ENCODE measurements at regions not wholly inside any gene's neighbourhood (a gene's known extent, or its start where the extent isn't known, plus 50 kb on each side); places are given as distances from the start of the nearest gene placed in this dataset.

GRCh38 chr16:85984947-85985451 lies 86.0 kb downstream of the IRF8 start:
- H3K4me3 ChIP-seq (ENCODE audit: low read depth, low read length) = no peak overlapping the region
- DNase-seq (ENCODE audit: low read depth) = no peak
- TF ChIP-seq CTCF (IDR thresholded peaks at IDR 0.05; ENCODE audit: insufficient read depth, low read length) = no peak

GRCh38 chr16:85986931-85987749 lies 88.2 kb downstream of the IRF8 start:
- no peak for DNase-seq (ENCODE audit: low read depth)
- peak; percentile 33 for TF ChIP-seq CTCF (IDR thresholded peaks at IDR 0.05; ENCODE audit: insufficient read depth, low read length)
- H3K4me3 ChIP-seq (ENCODE audit: low read depth, low read length) = no peak overlapping the region

GRCh38 chr16:85987750-85988078 lies 88.8 kb downstream of the IRF8 start:
- no peak overlapping the region for H3K4me3 ChIP-seq (ENCODE audit: low read depth, low read length)
- no peak for TF ChIP-seq CTCF (IDR thresholded peaks at IDR 0.05; ENCODE audit: insufficient read depth, low read length)
- DNase-seq (ENCODE audit: low read depth) = no peak

- no peak for DNase-seq (ENCODE audit: low read depth)
- no peak for TF ChIP-seq CTCF (IDR thresholded peaks at IDR 0.05; ENCODE audit: insufficient read depth, low read length)
- no peak overlapping the region for H3K4me3 ChIP-seq (ENCODE audit: low read depth, low read length)
Observed at GRCh38 chr16:85988306-85988705, 89.3 kb downstream of the IRF8 start.

GRCh38 chr16:85988723-85989313 lies 89.9 kb downstream of the IRF8 start:
- DNase-seq (ENCODE audit: low read depth) = no peak
- H3K4me3 ChIP-seq (ENCODE audit: low read depth, low read length) = no peak overlapping the region
- no peak for TF ChIP-seq CTCF (IDR thresholded peaks at IDR 0.05; ENCODE audit: insufficient read depth, low read length)

DNA sequence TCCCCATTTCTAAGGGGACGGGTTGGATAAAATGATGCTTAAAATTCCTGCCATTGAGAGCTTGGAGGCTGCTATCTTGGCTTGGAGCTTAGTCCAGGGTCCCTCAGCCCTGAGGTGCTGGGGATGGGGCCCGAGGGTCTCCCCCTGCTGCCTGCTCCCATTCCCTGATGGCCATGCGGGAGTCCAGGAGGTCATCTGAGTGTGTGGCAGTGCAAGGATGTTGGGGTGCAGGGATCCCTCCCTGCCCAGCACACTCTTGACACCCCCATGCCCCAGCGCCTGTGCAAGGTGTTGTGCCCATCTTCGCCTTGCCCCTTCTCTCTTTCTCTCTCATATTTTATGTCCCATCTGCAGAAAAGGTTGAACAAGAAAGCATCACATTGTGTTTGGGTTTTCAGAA lies 90.4 kb downstream of the IRF8 start:
- DNase-seq (ENCODE audit: low read depth) = no peak
- H3K4me3 ChIP-seq (ENCODE audit: low read depth, low read length) = no peak overlapping the region
- no peak for TF ChIP-seq CTCF (IDR thresholded peaks at IDR 0.05; ENCODE audit: insufficient read depth, low read length)

All from fibroblast of the aortic adventitia (primary cell).